ENCODE measurements at regions not wholly inside any gene's neighbourhood (a gene's known extent, or its start where the extent isn't known, plus 50 kb on each side); places are given as distances from the start of the nearest gene placed in this dataset.

- TF ChIP-seq CTCF (conservative IDR thresholded peaks at IDR 0.05 in 1 of 2, IDR thresholded peaks at IDR 0.05 in 1 of 2; ENCODE audit: low read depth in 1 of 2, low read length in 2 of 2) (no peak), EZH2 (IDR thresholded peaks at IDR 0.05; ENCODE audit: low read length, missing control alignments) (no peak)
Measured at GRCh38 chr13:76722782-76723181, 163.4 kb downstream of the KCTD12 start.

Measured in fibroblast of lung (primary cell).